ENCODE measurements at regions not wholly inside any gene's neighbourhood (a gene's known extent, or its start where the extent isn't known, plus 50 kb on each side); places are given as distances from the start of the nearest gene placed in this dataset.

- no peak for TF ChIP-seq EZH2 (IDR thresholded peaks at IDR 0.05; ENCODE audit: low read depth, low read length, severe bottlenecking)
- no peak for TF ChIP-seq EGR1 (IDR thresholded peaks at IDR 0.05; ENCODE audit: borderline replicate concordance, low read depth, low read length)
- no peak for TF ChIP-seq POLR2A (IDR thresholded peaks at IDR 0.05; ENCODE audit: control extremely low read depth in 1 of 2, low read depth in 2 of 2, low read length in 2 of 2)
- TF ChIP-seq NRF1 (IDR thresholded peaks at IDR 0.05; ENCODE audit: low read depth, low read length), result no peak
These were observed 794.9 kb downstream of the TNS3 start for GRCh38 chr7:46786995-46787394.

Data from H1 (cell line).